ENCODE measurements at regions not wholly inside any gene's neighbourhood (a gene's known extent, or its start where the extent isn't known, plus 50 kb on each side); places are given as distances from the start of the nearest gene placed in this dataset.

DNA sequence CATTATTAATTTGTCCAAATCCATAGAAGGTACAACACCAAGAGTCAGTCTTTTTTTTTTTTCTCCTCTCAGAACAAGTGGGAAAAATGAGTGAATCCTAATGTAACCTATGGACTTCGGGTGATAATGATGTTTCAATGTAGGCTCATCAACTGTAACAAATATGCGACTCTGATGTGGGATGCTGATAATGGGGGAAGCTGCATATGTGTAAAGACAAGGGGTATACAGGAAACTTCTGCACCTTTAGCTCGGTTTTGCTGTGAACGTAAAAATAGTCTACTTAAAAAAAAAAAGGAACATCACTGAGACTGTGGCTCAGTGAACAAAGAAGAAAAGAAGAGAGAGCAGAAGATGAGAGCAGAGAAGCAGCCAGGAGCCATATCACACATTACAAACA is 78.3 kb upstream of the ARHGAP32 start:
- no peak overlapping the region for H3K4me3 ChIP-seq (ENCODE audit: low read depth, low read length)
- DNase-seq (ENCODE audit: low read depth), result no peak
- TF ChIP-seq CTCF (IDR thresholded peaks at IDR 0.05; ENCODE audit: insufficient read depth, low read depth, low read length, missing control alignments), result no peak

- TF ChIP-seq CTCF (IDR thresholded peaks at IDR 0.05; ENCODE audit: insufficient read depth, low read depth, low read length, missing control alignments), result no peak
- no peak overlapping the region for H3K4me3 ChIP-seq (ENCODE audit: low read depth, low read length)
- no peak for DNase-seq (ENCODE audit: low read depth)
Observed at GRCh38 chr11:129268371-129268770, 76.2 kb upstream of the ARHGAP32 start.

DNA sequence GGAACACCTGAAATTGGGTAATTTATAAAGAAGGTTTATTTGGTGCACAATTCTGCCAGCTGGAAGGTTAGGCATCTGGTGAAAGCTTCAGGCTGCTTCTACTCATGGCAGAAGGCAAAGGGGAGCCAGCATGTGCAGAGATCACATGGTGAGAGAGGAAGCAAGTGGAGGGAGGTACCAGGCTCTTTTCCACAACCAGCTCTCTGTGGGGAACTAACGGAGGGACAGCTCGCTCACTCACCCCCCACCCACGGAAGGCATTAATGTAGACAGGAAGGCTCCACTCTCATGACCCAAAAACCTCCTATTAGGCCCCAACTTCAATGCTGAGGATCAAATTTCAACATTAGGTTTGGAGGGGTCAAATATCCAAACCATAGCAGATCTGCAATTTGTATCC is 75.6 kb upstream of the ARHGAP32 start:
- H3K4me3 ChIP-seq (ENCODE audit: low read depth, low read length), result no peak overlapping the region
- DNase-seq (ENCODE audit: low read depth), result no peak
- TF ChIP-seq CTCF (IDR thresholded peaks at IDR 0.05; ENCODE audit: insufficient read depth, low read depth, low read length, missing control alignments), result no peak

DNA sequence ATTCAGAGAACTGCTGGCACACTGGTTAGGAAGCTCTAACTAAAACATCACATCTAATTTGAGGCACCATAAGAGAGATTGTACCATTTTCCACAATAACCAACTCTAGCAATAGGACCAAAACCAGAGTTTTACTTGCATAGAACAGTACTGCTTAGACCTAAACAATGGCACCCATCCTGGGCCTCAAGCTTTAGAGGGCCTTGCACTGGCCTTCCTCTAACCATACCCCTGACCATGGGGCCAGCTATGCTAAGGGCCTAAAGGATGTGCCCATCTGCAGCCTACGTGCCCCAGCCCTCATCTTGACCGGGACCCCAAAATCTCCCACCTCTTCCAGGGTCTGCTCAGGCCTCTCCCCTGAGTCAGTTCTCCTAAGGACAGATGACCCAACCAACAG is 74.4 kb upstream of the ARHGAP32 start:
- TF ChIP-seq CTCF (IDR thresholded peaks at IDR 0.05; ENCODE audit: insufficient read depth, low read depth, low read length, missing control alignments), result no peak
- DNase-seq (ENCODE audit: low read depth), result no peak

GRCh38 chr11:129265125-129265788 is 73.1 kb upstream of the ARHGAP32 start:
- no peak for TF ChIP-seq CTCF (IDR thresholded peaks at IDR 0.05; ENCODE audit: insufficient read depth, low read depth, low read length, missing control alignments)
- DNase-seq (ENCODE audit: low read depth), result no peak
- no peak overlapping the region for H3K4me3 ChIP-seq (ENCODE audit: low read depth, low read length)

More for the DNA sequence above, 74.4 kb upstream of the ARHGAP32 start:
- H3K4me3 ChIP-seq (ENCODE audit: low read depth, low read length), result no peak overlapping the region

DNA sequence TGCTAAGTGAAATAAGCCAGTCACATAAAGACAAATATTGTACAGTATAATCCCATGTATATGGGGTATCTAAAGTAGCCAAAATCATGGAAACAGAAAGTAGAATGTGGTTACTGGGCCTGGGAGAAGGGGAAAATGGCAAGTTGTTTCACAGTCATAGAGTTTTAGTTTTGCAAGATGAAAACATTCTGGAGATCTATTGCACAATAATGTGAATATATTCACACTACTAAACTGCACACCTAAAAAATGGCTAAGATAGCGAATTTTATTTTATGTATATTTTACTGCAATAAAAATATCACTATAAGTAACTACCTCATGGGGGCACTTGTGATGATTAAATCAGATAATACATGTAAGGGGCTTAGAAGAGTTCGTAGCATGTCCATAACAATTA is 72.0 kb upstream of the ARHGAP32 start:
- TF ChIP-seq CTCF (IDR thresholded peaks at IDR 0.05; ENCODE audit: insufficient read depth, low read depth, low read length, missing control alignments), result no peak
- DNase-seq (ENCODE audit: low read depth), result no peak
- no peak overlapping the region for H3K4me3 ChIP-seq (ENCODE audit: low read depth, low read length)

DNA sequence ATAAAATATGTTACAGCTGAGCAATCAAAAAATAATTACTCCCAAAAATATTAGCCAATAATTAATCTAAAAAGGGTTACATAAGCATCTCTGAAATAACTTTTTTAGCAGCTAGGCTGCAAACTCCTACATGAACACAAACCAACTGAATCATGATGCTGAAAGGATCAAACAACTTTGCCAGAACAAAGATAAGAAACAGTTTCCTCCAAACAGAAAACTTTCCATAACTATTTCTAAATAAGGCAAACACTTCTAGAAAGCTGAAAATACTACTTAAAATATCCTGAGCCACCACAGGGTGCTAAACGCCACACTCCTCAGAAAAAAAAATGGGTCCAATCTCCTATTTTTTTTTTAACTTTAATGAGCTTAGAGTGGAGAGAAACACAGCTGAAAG is 68.6 kb upstream of the ARHGAP32 start:
- H3K4me3 ChIP-seq (ENCODE audit: low read depth, low read length), result no peak overlapping the region
- DNase-seq (ENCODE audit: low read depth), result no peak
- no peak for TF ChIP-seq CTCF (IDR thresholded peaks at IDR 0.05; ENCODE audit: insufficient read depth, low read depth, low read length, missing control alignments)
